H1 (cell line): ENCODE measurements at regions not wholly inside any gene's neighbourhood (a gene's known extent, or its start where the extent isn't known, plus 50 kb on each side); places are given as distances from the start of the nearest gene placed in this dataset.

Source experiments
- CTCF ChIA-PET: fragments of 300-600 bp; sonication (Branson Sonifier 250); formaldehyde crosslinking; loops from one replicate; lab custom pipeline; 2021; ENCODE audit not compliant: partially characterized antibody; lab: Charles Lee
- POLR2A ChIA-PET: fragments of 300-600 bp; sonication (Branson Sonifier 250); formaldehyde crosslinking; loops from one replicate; lab custom pipeline; 2021; ENCODE audit warnings: inconsistent platforms; ENCODE audit not compliant: partially characterized antibody; lab: Charles Lee
- DNase-seq, 2 experiments: peaks; one replicate each; pipeline versions ENCODE4 v3.0.0 to v3.0.0-alpha.2; 2010 to 2022; ENCODE audit warnings: low spot score in 2 of 2, low read depth in 1 of 2, mixed read lengths in 1 of 2
- FAIRE-seq: peaks from 2 replicates; lab custom pipeline; 2011; peaks lifted over from hg19 to GRCh38; lab: Jason Lieb, UNC
- H2AFZ ChIP-seq: 2 replicates; pipeline ENCODE4 v1.8.1; 2012; ENCODE audit warnings: low read length, inconsistent platforms
- H2AK5ac ChIP-seq: 2 replicates; pipeline ENCODE4 v1.6.1; 2013; ENCODE audit warnings: low read depth, low read length
- H2BK120ac ChIP-seq: replicated peaks from 2 replicates; pipeline ENCODE3; 2013; ENCODE audit warnings: low read depth, low read length, inconsistent platforms
- H2BK12ac ChIP-seq: 2 replicates; pipeline ENCODE4 v1.6.1; 2013; ENCODE audit warnings: low read depth, low read length
- H2BK15ac ChIP-seq: 2 replicates; pipeline ENCODE4 v1.6.1; 2013; ENCODE audit warnings: low read length
- H2BK20ac ChIP-seq: 2 replicates; pipeline ENCODE4 v1.6.1; 2013; ENCODE audit warnings: low read length
- H2BK5ac ChIP-seq: 2 replicates; pipeline ENCODE4 v1.6.1; 2013; ENCODE audit warnings: low read depth, low read length
- H3K14ac ChIP-seq: 2 replicates; pipeline ENCODE4 v1.6.1; 2013; ENCODE audit warnings: inconsistent platforms; ENCODE audit not compliant: insufficient read length
- H3K18ac ChIP-seq: 2 replicates; pipeline ENCODE4 v1.6.1; 2013; ENCODE audit warnings: low read length; ENCODE audit errors: extremely low read depth
- H3K23ac ChIP-seq: 2 replicates; pipeline ENCODE4 v1.6.1; 2013; ENCODE audit warnings: inconsistent platforms; ENCODE audit not compliant: insufficient read length
- H3K23me2 ChIP-seq: 2 replicates; pipeline ENCODE4 v1.6.1; 2013; ENCODE audit warnings: low read depth, low read length
- H3K27ac ChIP-seq: 2 replicates; pipeline ENCODE4 v1.6.1; 2011; ENCODE audit warnings: low read depth, low read length, inconsistent platforms
- H3K27me3 ChIP-seq, 4 experiments: replicated peaks in 1 of 4; 1 replicate in 1 of 4; 2 replicates in 3 of 4; pipeline versions ENCODE4 v1.6.1 to v1.8.1; 2011 to 2013; ENCODE audit warnings: low read length in 3 of 4, mild to moderate bottlenecking in 3 of 4, inconsistent platforms in 2 of 4, mixed read lengths in 2 of 4, moderate library complexity in 1 of 4; ENCODE audit not compliant: control insufficient read depth in 3 of 4, insufficient read depth in 3 of 4; ENCODE audit errors: extremely low read depth in 1 of 4
- H3K36me3 ChIP-seq, 4 experiments: 2 replicates each; pipeline versions ENCODE4 v1.6.1 to v1.8.1; 2011 to 2013; ENCODE audit warnings: mild to moderate bottlenecking in 4 of 4, low read length in 3 of 4, moderate library complexity in 2 of 4, control low read depth in 1 of 4, inconsistent platforms in 1 of 4; ENCODE audit not compliant: insufficient read depth in 4 of 4, control insufficient read depth in 2 of 4
- H3K4ac ChIP-seq: replicated peaks from 2 replicates; pipeline ENCODE3; 2013; ENCODE audit warnings: low read length, low read depth, mixed read lengths, inconsistent platforms; ENCODE audit not compliant: insufficient read length
- H3K4me1 ChIP-seq, 4 experiments: replicated peaks in 1 of 4; 1 replicate in 1 of 4; 2 replicates in 3 of 4; pipeline versions ENCODE4 v1.6.1 to v1.8.1; 2011 to 2013; ENCODE audit warnings: low read length in 3 of 4, inconsistent platforms in 2 of 4, mixed read lengths in 1 of 4; ENCODE audit not compliant: insufficient read depth in 4 of 4, control insufficient read depth in 3 of 4
- H3K4me2 ChIP-seq, 2 experiments: 2 replicates each; pipeline versions ENCODE4 v1.6.1 to v1.8.1; 2011 to 2013; ENCODE audit warnings: low read depth in 2 of 2, low read length in 2 of 2, control low read depth in 1 of 2, inconsistent platforms in 1 of 2, mild to moderate bottlenecking in 1 of 2; ENCODE audit not compliant: insufficient read depth in 1 of 2
- H3K4me3 ChIP-seq, 4 experiments: fragments of 200-600, 300-600 bp in 1 of 4; sonication (generic), shearing (Covaris generic), sonication (Bioruptor Twin) in 1 of 4; 2 replicates each; pipeline versions ENCODE4 v1.5.1 to v1.8.1; 2011 to 2016; ENCODE audit warnings: low read length in 4 of 4, low read depth in 3 of 4, control low read depth in 2 of 4, inconsistent platforms in 2 of 4, mild to moderate bottlenecking in 2 of 4, mixed read lengths in 1 of 4, moderate library complexity in 1 of 4; ENCODE audit not compliant: insufficient read depth in 2 of 4; ENCODE audit errors: extremely low read depth in 1 of 4
- H3K56ac ChIP-seq: replicated peaks from 2 replicates; pipeline ENCODE3; 2013; ENCODE audit warnings: low read depth, mild to moderate bottlenecking, mixed read lengths, low read length, inconsistent platforms; ENCODE audit not compliant: insufficient read length
- H3K79me1 ChIP-seq: 2 replicates; pipeline ENCODE4 v1.6.1; 2013; ENCODE audit warnings: low read depth, low read length, control low read depth
- H3K79me2 ChIP-seq, 2 experiments: 2 replicates each; pipeline versions ENCODE4 v1.6.1 to v1.8.1; 2012 to 2013; ENCODE audit warnings: low read length in 2 of 2, mild to moderate bottlenecking in 2 of 2, inconsistent platforms in 1 of 2; ENCODE audit not compliant: insufficient read depth in 2 of 2, control insufficient read depth in 1 of 2
- H3K9ac ChIP-seq, 4 experiments: replicated peaks in 1 of 4; 1 replicate in 1 of 4; 2 replicates in 3 of 4; pipeline versions ENCODE4 v1.6.1 to v1.8.1; 2011 to 2013; ENCODE audit warnings: low read depth in 3 of 4, low read length in 3 of 4, control low read depth in 2 of 4, mild to moderate bottlenecking in 2 of 4, moderate library complexity in 2 of 4, inconsistent platforms in 1 of 4; ENCODE audit errors: extremely low read depth in 1 of 4
- H3K9me3 ChIP-seq, 2 experiments: 2 replicates each; pipeline versions ENCODE4 v1.6.1 to v1.8.1; 2012 to 2013; ENCODE audit warnings: mild to moderate bottlenecking in 2 of 2, moderate library complexity in 2 of 2, control low read depth in 1 of 2, inconsistent platforms in 1 of 2, low read depth in 1 of 2, low read length in 1 of 2, mixed read lengths in 1 of 2; ENCODE audit not compliant: insufficient read depth in 2 of 2
- H4K20me1 ChIP-seq, 2 experiments: replicated peaks in 1 of 2; 2 replicates each; pipeline versions ENCODE3 to v1.8.1; 2011 to 2013; ENCODE audit warnings: inconsistent platforms in 2 of 2, low read length in 2 of 2, mild to moderate bottlenecking in 1 of 2; ENCODE audit not compliant: insufficient read depth in 2 of 2, control insufficient read depth in 1 of 2
- H4K5ac ChIP-seq: 2 replicates; pipeline ENCODE4 v1.6.1; 2013; ENCODE audit warnings: low read length, low read depth, mixed read lengths, inconsistent platforms; ENCODE audit not compliant: insufficient read length
- H4K8ac ChIP-seq: 2 replicates; pipeline ENCODE4 v1.8.0; 2013; ENCODE audit warnings: mild to moderate bottlenecking, moderate library complexity, low read length, inconsistent platforms; ENCODE audit not compliant: insufficient read depth; ENCODE audit errors: extremely low read depth
- H4K91ac ChIP-seq: replicated peaks from 2 replicates; pipeline ENCODE3; 2013; ENCODE audit warnings: low read length, mixed read lengths, inconsistent platforms; ENCODE audit not compliant: insufficient read length
- BCL11A ChIP-seq, 2 experiments: IDR thresholded peaks; one replicate each; pipeline ENCODE4 v1.6.1; 2011; ENCODE audit warnings: low read depth in 2 of 2, low read length in 2 of 2, mild to moderate bottlenecking in 2 of 2
- CTCF ChIP-seq, 3 experiments: IDR thresholded peaks; 1 replicate in 2 of 3; 2 replicates in 1 of 3; pipeline versions ENCODE4 v1.5.1 to v1.6.1; 2011; ENCODE audit warnings: low read length in 3 of 3, mild to moderate bottlenecking in 3 of 3, inconsistent platforms in 2 of 3, low read depth in 1 of 3, moderate library complexity in 1 of 3; ENCODE audit not compliant: insufficient read depth in 1 of 3; ENCODE audit errors: control extremely low read depth in 1 of 3
- GTF2F1 ChIP-seq: IDR thresholded peaks from 2 replicates; pipeline ENCODE4 v1.6.1; 2012; ENCODE audit warnings: low read depth, low read length, improper control_type of control experiment, borderline replicate concordance
- HDAC6 ChIP-seq: IDR thresholded peaks from one replicate; pipeline ENCODE4 v1.7.1; 2012; ENCODE audit warnings: low read depth, mild to moderate bottlenecking, inconsistent platforms, low read length, moderate library complexity
- JUN ChIP-seq: IDR thresholded peaks from 2 replicates; pipeline ENCODE4 v1.6.1; 2011; ENCODE audit warnings: low read depth, mild to moderate bottlenecking, improper control_type of control experiment, low read length
- RFX5 ChIP-seq: IDR thresholded peaks from 2 replicates; pipeline ENCODE4 v1.6.1; 2011; ENCODE audit warnings: low read depth, low read length, improper control_type of control experiment, borderline replicate concordance
- SRF ChIP-seq: IDR thresholded peaks from 2 replicates; pipeline ENCODE4 v1.6.1; 2011; ENCODE audit warnings: mild to moderate bottlenecking, low read depth, low read length, moderate library complexity
- TBP ChIP-seq: IDR thresholded peaks from 2 replicates; pipeline ENCODE4 v1.6.1; 2011; ENCODE audit warnings: low read depth, low read length, improper control_type of control experiment
- WGBS, 2 experiments: shearing (Covaris generic) in 1 of 2; methylation state at CpG; one replicate each; pipeline versions ENCODE4 v1.1.6 to v1.1.7; 2013 to 2015; ENCODE audit warnings: low lambda C conversion rate in 2 of 2, mixed read lengths in 2 of 2, inconsistent platforms in 1 of 2, low coverage in 1 of 2, missing lambda C conversion rate in 1 of 2; ENCODE audit not compliant: insufficient replicate concordance in 2 of 2, insufficient coverage in 1 of 2, insufficient read length in 1 of 2; ENCODE audit errors: extremely low coverage in 1 of 2, missing lambda C conversion rate in 1 of 2; 5-methylcytosine and 5-hydroxymethylcytosine counted together

- Histone ChIP-seq H3K9me3 (no peaks in the 10 kb centered on the region), H3K23me2 (no peaks in the 10 kb centered on the region), H3K56ac (no peak overlapping the region), H2BK120ac (no peak overlapping the region), H3K79me1 (no peaks in the 10 kb centered on the region), H3K4me1 (no peaks in the 10 kb centered on the region), H2BK20ac (no peak overlapping the region), H3K9ac (no peak overlapping the region), H4K91ac (no peak overlapping the region), H3K36me3 (peaks cover 0 to 4% (median 0%) of the 10 kb centered on the region in 4 experiments; a peak in 1 of 8 replicates), H3K79me2 (no peaks in the 10 kb centered on the region), H4K20me1 (no peaks in the 10 kb centered on the region), H2BK12ac (no peak overlapping the region), H2BK15ac (no peak overlapping the region), H3K18ac (no peak overlapping the region), H3K27me3 (no peaks in the 10 kb centered on the region), H2AK5ac (no peak overlapping the region), H3K4me3 (no peak overlapping the region), H3K27ac (no peak overlapping the region), H4K5ac (no peak overlapping the region), H3K4me2 (no peak overlapping the region), H2BK5ac (no peak overlapping the region), H4K8ac (no peak overlapping the region), H3K14ac (no peak overlapping the region), H2AFZ (no peak overlapping the region), H3K4ac (no peak overlapping the region), H3K23ac (no peak overlapping the region)
- WGBS, 2 experiments, result 92% methylated on average over 4 of the region's 4 CpGs; no CpG with 5 or more reads in 1 of the 2 experiments
- TF ChIP-seq TBP, result no peak
- TF ChIP-seq HDAC6, result no peak
- no peak for TF ChIP-seq SRF
- TF ChIP-seq RFX5, result no peak
- TF ChIP-seq GTF2F1, result no peak
- no peak for TF ChIP-seq JUN
- TF ChIP-seq BCL11A (IDR thresholded peaks at IDR 0.05; ENCODE audit: low read depth in 2 of 2, low read length in 2 of 2), result no peak
- TF ChIP-seq CTCF (IDR thresholded peaks at IDR 0.05; ENCODE audit: control extremely low read depth in 1 of 3, insufficient read depth in 1 of 3, low read depth in 1 of 3, low read length in 3 of 3), result no peak
- ChIA-PET CTCF (interaction anchor here (1.2 kb wide), 1 partner anchor 15 kb away, joined by 3 read pairs; no protein-coding TSS in a partner anchor), POLR2A (no interaction called here)
- DNase-seq (no peak), FAIRE-seq (no peak)
Measured at GRCh38 chr13:85492283-85492682, 306.9 kb downstream of the SLITRK6 start.
